Testis (tissue), 2 donors: ENCODE measurements at regions not wholly inside any gene's neighbourhood (a gene's known extent, or its start where the extent isn't known, plus 50 kb on each side); places are given as distances from the start of the nearest gene placed in this dataset.

Source experiments
- DNase-seq: peaks from one replicate; pipeline ENCODE4 v3.0.0-alpha.2; 2019
- H3K27ac ChIP-seq, 2 donors: fragments of 200-600 bp; sonication (generic); one replicate each; pipeline ENCODE4 v1.5.1; 2019
- H3K27me3 ChIP-seq: fragments of 200-600 bp; sonication (generic); one replicate; pipeline ENCODE4 v1.5.1; 2019
- H3K36me3 ChIP-seq: fragments of 200-600 bp; sonication (generic); one replicate; pipeline ENCODE4 v1.5.1; 2017; ENCODE audit warnings: low read depth; ENCODE audit errors: missing control alignments
- H3K4me1 ChIP-seq: fragments of 200-600 bp; sonication (generic); one replicate; pipeline ENCODE4 v1.5.1; 2019
- H3K4me3 ChIP-seq, 2 donors: fragments of 200-600 bp; sonication (generic); one replicate each; pipeline ENCODE4 v1.5.1; 2017 to 2019
- H3K9me3 ChIP-seq: fragments of 200-600 bp; sonication (generic); one replicate; pipeline ENCODE4 v1.5.1; 2017
- POLR2A ChIP-seq: fragments of 450-650 bp; IDR thresholded peaks from one replicate; pipeline ENCODE4 v1.6.1; 2017; ENCODE audit warnings: antibody characterized with exemption, mild to moderate bottlenecking, moderate library complexity
- WGBS, 2 donors: methylation state at CpG; one replicate each; pipeline ENCODE4 v1.1.5; 2018; 5-methylcytosine and 5-hydroxymethylcytosine counted together
- intact Hi-C: fragments of 100-400 bp; cut with DNase I; formaldehyde crosslinking; loops from one replicate; pipeline ENCODE4 v1.15.1; 2023; ENCODE audit warnings: low total_unique reads
- TF ChIP-seq, protein P1 (sequence below), 3 experiments: fragments of 450-650 bp in 2 of 3; fragments of 200-600 bp in 1 of 3; sonication (generic) in 1 of 3; IDR thresholded peaks; one replicate each; pipeline ENCODE4 v1.5.1; 2016 to 2019; ENCODE audit warnings: antibody characterized with exemption in 3 of 3, mild to moderate bottlenecking in 2 of 3, moderate library complexity in 1 of 3

DNA sequence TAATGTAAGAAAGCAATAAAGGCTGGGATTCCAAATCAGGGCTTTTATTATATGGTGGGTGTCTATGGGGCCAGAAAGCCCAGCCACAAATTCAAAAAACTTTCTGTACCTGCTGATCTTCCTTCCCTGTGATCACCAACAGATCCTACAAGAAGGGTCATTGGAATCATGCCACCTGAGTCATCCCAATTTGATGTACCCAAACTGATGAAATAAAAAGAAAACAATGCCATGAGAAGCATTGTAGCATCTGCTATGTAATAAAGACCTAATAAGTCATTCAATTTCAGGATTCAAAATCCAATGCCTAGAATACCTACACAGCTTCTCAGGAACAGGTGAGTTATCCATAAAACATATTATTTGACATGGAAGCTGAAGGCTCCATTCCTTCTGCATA, 228.8 kb downstream of the DKK1 start:
- Histone ChIP-seq H3K36me3 (no peaks in the 10 kb centered on the region), H3K27ac (no peak overlapping the region), H3K27me3 (no peaks in the 10 kb centered on the region), H3K4me1 (no peaks in the 10 kb centered on the region), H3K9me3 (no peaks in the 10 kb centered on the region), H3K4me3 (no peak overlapping the region)
- no peak for DNase-seq
- intact Hi-C loops = no loop called here
- TF ChIP-seq, protein P1, sequence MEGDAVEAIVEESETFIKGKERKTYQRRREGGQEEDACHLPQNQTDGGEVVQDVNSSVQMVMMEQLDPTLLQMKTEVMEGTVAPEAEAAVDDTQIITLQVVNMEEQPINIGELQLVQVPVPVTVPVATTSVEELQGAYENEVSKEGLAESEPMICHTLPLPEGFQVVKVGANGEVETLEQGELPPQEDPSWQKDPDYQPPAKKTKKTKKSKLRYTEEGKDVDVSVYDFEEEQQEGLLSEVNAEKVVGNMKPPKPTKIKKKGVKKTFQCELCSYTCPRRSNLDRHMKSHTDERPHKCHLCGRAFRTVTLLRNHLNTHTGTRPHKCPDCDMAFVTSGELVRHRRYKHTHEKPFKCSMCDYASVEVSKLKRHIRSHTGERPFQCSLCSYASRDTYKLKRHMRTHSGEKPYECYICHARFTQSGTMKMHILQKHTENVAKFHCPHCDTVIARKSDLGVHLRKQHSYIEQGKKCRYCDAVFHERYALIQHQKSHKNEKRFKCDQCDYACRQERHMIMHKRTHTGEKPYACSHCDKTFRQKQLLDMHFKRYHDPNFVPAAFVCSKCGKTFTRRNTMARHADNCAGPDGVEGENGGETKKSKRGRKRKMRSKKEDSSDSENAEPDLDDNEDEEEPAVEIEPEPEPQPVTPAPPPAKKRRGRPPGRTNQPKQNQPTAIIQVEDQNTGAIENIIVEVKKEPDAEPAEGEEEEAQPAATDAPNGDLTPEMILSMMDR (IDR thresholded peaks at IDR 0.05) = no peak
- no peak for TF ChIP-seq POLR2A

DNA sequence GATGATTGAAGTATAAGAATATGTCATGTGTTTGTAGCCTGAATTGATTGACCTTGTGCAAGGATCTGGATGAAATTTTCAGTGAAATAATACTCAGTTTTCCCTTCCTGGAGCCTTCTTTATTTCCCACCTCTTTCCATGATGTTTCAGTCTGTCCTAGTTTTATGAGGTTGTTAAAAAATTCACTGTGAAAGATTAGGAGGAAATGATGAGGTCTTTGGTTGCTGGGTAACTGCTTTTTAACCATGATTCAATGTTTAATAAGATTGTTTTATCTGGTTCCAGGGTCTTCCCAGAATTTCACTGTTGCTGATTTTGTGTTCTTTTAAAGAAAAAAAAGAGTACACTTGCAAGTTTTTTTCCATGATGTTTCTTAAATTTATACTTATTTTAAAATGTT, 221.5 kb downstream of the MBL2 start:
- no peak overlapping the region for H3K4me3 ChIP-seq
- no peak for DNase-seq
- no peak for TF ChIP-seq POLR2A
- TF ChIP-seq, protein P1 (IDR thresholded peaks at IDR 0.05) = no peak
- H3K36me3 ChIP-seq = no peaks in the 10 kb centered on the region
- no peak overlapping the region for H3K27ac ChIP-seq
- intact Hi-C loops = no loop called here
- H3K27me3 ChIP-seq = no peaks in the 10 kb centered on the region
- H3K4me1 ChIP-seq = no peaks in the 10 kb centered on the region
- no peaks in the 10 kb centered on the region for H3K9me3 ChIP-seq

DNA sequence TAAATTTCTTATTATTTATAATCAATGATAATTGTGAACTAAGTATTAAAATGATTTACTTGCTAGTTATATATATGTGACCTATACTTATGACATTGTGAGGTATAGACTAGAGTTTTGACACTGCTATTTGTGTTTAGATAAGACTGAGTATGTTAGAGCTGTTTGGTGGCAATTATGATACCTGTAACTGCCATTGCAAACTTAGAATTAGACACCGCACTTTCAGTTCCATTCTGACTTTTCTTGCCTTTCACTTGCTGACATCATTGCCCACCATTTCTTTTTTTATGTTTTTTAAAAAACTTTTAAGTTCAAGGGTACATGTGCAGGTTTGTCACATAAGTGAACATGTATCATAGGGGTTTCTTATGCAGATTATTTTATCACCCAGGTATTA, 214.5 kb downstream of the MBL2 start:
- TF ChIP-seq, protein P1 (IDR thresholded peaks at IDR 0.05) = no peak
- no peak for TF ChIP-seq POLR2A
- WGBS, 2 donors = 98 to 100% methylated on average over 1 of the region's 1 CpG

DNA sequence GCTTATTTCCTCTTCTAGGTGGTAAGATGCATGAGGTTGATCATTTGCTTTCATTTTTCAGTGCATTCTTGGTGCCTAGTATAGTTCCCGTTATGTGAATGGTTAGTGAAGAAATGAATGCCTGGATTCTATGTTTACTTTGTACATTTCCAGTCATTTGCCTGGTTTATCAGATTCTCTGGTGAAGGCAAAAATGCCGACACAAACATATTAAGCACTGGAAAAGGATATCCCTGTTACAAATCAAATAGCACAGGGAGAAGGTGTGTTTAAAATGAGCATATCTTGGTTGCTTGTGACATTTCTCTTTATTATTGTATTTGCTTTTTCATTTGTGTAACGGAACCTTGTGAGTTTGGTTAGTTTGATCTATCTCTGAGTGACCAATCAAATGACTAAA, 211.3 kb downstream of the MBL2 start:
- no peaks in the 10 kb centered on the region for H3K4me1 ChIP-seq
- 90 to 93% methylated on average over 3 of the region's 3 CpGs for WGBS, 2 donors
- intact Hi-C loops = no loop called here
- DNase-seq = no peak
- no peak overlapping the region for H3K27ac ChIP-seq
- no peak overlapping the region for H3K4me3 ChIP-seq
- no peaks in the 10 kb centered on the region for H3K36me3 ChIP-seq
- no peaks in the 10 kb centered on the region for H3K27me3 ChIP-seq
- no peaks in the 10 kb centered on the region for H3K9me3 ChIP-seq
- TF ChIP-seq, protein P1 (IDR thresholded peaks at IDR 0.05) = no peak
- no peak for TF ChIP-seq POLR2A

More for the DNA sequence above, 214.5 kb downstream of the MBL2 start:
- intact Hi-C loops = no loop called here
- no peaks in the 10 kb centered on the region for H3K9me3 ChIP-seq
- no peak overlapping the region for H3K27ac ChIP-seq
- no peak overlapping the region for H3K4me3 ChIP-seq
- H3K4me1 ChIP-seq = no peaks in the 10 kb centered on the region
- DNase-seq = no peak
- H3K27me3 ChIP-seq = no peaks in the 10 kb centered on the region
- H3K36me3 ChIP-seq = no peaks in the 10 kb centered on the region

DNA sequence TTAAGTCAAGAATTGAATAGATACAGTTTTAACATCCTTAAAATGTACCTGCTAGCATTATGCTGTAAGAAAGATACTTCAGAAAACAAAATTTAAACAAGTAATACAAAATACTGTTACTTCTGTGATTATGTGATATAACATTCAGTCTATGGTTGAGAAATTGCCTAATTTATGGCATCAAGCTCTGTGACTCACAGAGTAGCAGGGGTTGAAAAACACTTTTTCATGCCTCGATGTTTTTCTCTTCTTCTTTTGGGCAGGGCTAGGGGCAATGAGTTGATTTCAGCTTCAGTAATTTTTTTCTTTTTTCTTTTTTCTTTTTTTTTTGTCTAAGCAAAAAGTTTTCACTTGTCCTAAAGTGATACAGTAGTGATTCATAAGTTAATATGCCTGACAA, 209.2 kb downstream of the MBL2 start:
- 92 to 93% methylated on average over 1 of the region's 1 CpG for WGBS, 2 donors

More for the DNA sequence above, 209.2 kb downstream of the MBL2 start:
- no peaks in the 10 kb centered on the region for H3K4me1 ChIP-seq
- no peak for DNase-seq
- H3K27me3 ChIP-seq = no peaks in the 10 kb centered on the region
- no peak for TF ChIP-seq POLR2A
- TF ChIP-seq, protein P1 (IDR thresholded peaks at IDR 0.05) = no peak
- H3K27ac ChIP-seq = no peak overlapping the region
- no peak overlapping the region for H3K4me3 ChIP-seq
- intact Hi-C loops = no loop called here
- H3K9me3 ChIP-seq = no peaks in the 10 kb centered on the region
- no peaks in the 10 kb centered on the region for H3K36me3 ChIP-seq
